OCI-LY7 (cell line): ENCODE measurements at regions not wholly inside any gene's neighbourhood (a gene's known extent, or its start where the extent isn't known, plus 50 kb on each side); places are given as distances from the start of the nearest gene placed in this dataset.

Experiments
- BruUV-seq: library from RNA; stranded (reverse); fragments of 400-500 nt; replicated peaks from 2 replicates; lab custom pipeline; 2021; lab: Mats Ljungman, UMichigan
- CTCF ChIA-PET: fragments of 300-600 bp; sonication (Branson Sonifier 250); formaldehyde crosslinking; loops from one replicate; lab custom pipeline; 2022; ENCODE audit warnings: antibody characterized with exemption; ENCODE audit not compliant: unreplicated experiment; lab: Charles Lee
- POLR2A ChIA-PET: fragments of 300-600 bp; sonication (Branson Sonifier 250); formaldehyde crosslinking; loops from one replicate; lab custom pipeline; 2022; ENCODE audit warnings: antibody characterized with exemption; lab: Charles Lee
- DNase-seq: peaks from one replicate; pipeline ENCODE4 v3.0.0-alpha.2; 2015; ENCODE audit warnings: low spot score
- H2AFZ ChIP-seq: fragments of 200-600 bp; sonication (generic), shearing (Covaris generic); 2 replicates; pipeline ENCODE4 v1.6.1; 2014; ENCODE audit warnings: mild to moderate bottlenecking, antibody characterized with exemption, low read length, moderate library complexity
- H3K27ac ChIP-seq: fragments of 200-600 bp; sonication (generic); 2 replicates; pipeline ENCODE4 v1.5.1; 2014; ENCODE audit warnings: mixed run types, low read depth, mild to moderate bottlenecking, moderate library complexity, low read length, inconsistent platforms; ENCODE audit not compliant: poor library complexity, severe bottlenecking
- H3K36me3 ChIP-seq: fragments of 200-600 bp; sonication (generic); 2 replicates; pipeline ENCODE4 v1.6.1; 2014; ENCODE audit warnings: mild to moderate bottlenecking, antibody characterized with exemption, low read length, moderate library complexity, mixed read lengths; ENCODE audit not compliant: insufficient read depth
- H3K4me1 ChIP-seq: fragments of 200-600 bp; sonication (generic); 2 replicates; pipeline ENCODE4 v1.5.1; 2014; ENCODE audit warnings: mild to moderate bottlenecking, low read length; ENCODE audit not compliant: insufficient read depth, poor library complexity, severe bottlenecking
- H3K4me2 ChIP-seq: fragments of 200-600 bp; sonication (generic); 2 replicates; pipeline ENCODE4 v1.6.1; 2014; ENCODE audit warnings: mild to moderate bottlenecking, low read length
- H3K4me3 ChIP-seq: fragments of 200-600 bp; sonication (generic); 2 replicates; pipeline ENCODE4 v1.5.1; 2014; ENCODE audit warnings: mild to moderate bottlenecking, low read depth, low read length; ENCODE audit not compliant: poor library complexity, severe bottlenecking
- H3K79me2 ChIP-seq: fragments of 200-600 bp; sonication (generic); 2 replicates; pipeline ENCODE4 v1.6.1; 2016; ENCODE audit warnings: low read depth, mild to moderate bottlenecking, low read length, moderate library complexity, mixed read lengths; ENCODE audit not compliant: insufficient read depth
- H3K9me2 ChIP-seq: fragments of 200-600 bp; sonication (generic); 2 replicates; pipeline ENCODE4 v1.6.1; 2016; ENCODE audit warnings: mild to moderate bottlenecking, low read length, mixed read lengths; ENCODE audit not compliant: insufficient read depth
- H3K9me3 ChIP-seq: fragments of 200-600 bp; sonication (generic); 2 replicates; pipeline ENCODE4 v1.6.1; 2014; ENCODE audit warnings: mild to moderate bottlenecking, mixed run types, low read length, mixed read lengths
- H4K20me1 ChIP-seq: fragments of 200-600 bp; sonication (generic); 2 replicates; pipeline ENCODE4 v1.6.1; 2014; ENCODE audit warnings: mild to moderate bottlenecking, antibody characterized with exemption, low read length, moderate library complexity, mixed read lengths; ENCODE audit not compliant: insufficient read depth
- EZH2phosphoT487 ChIP-seq: fragments of 200-600 bp; sonication (generic); IDR thresholded peaks from 2 replicates; pipeline ENCODE4 v1.6.1; 2018; ENCODE audit warnings: low read depth, borderline replicate concordance, mild to moderate bottlenecking, mixed run types, antibody characterized with exemption, low read length, moderate library complexity, mixed read lengths
- intact Hi-C: fragments of 100-400 bp; cut with micrococcal nuclease; formaldehyde crosslinking; loops from one replicate; pipeline ENCODE4 v1.10.0; 2022; ENCODE audit not compliant: unreplicated experiment
- TF ChIP-seq, protein P1 (sequence below): fragments of 200-600 bp; sonication (generic); conservative IDR thresholded peaks from 2 replicates; pipeline ENCODE4 v1.5.1; 2014; ENCODE audit warnings: mild to moderate bottlenecking, antibody characterized with exemption, low read length, moderate library complexity, mixed read lengths

GRCh38 chr2:240310201-240310600 lies 125.3 kb upstream of the GPC1 start:
- H3K9me2 ChIP-seq = no peaks in the 10 kb centered on the region
- no peak for DNase-seq
- intact Hi-C loops = no loop called here
- H2AFZ ChIP-seq = no peak overlapping the region
- H3K9me3 ChIP-seq = no peaks in the 10 kb centered on the region
- no peaks in the 10 kb centered on the region for H3K79me2 ChIP-seq
- no peaks in the 10 kb centered on the region for H4K20me1 ChIP-seq
- CTCF ChIA-PET = no interaction called here
- no peak overlapping the region for H3K4me2 ChIP-seq
- H3K27ac ChIP-seq = no peak overlapping the region
- POLR2A ChIA-PET = no interaction called here
- no peaks in the 10 kb centered on the region for H3K4me1 ChIP-seq
- BruUV-seq = no TSS peak
- no peaks in the 10 kb centered on the region for H3K36me3 ChIP-seq
- TF ChIP-seq, protein P1, sequence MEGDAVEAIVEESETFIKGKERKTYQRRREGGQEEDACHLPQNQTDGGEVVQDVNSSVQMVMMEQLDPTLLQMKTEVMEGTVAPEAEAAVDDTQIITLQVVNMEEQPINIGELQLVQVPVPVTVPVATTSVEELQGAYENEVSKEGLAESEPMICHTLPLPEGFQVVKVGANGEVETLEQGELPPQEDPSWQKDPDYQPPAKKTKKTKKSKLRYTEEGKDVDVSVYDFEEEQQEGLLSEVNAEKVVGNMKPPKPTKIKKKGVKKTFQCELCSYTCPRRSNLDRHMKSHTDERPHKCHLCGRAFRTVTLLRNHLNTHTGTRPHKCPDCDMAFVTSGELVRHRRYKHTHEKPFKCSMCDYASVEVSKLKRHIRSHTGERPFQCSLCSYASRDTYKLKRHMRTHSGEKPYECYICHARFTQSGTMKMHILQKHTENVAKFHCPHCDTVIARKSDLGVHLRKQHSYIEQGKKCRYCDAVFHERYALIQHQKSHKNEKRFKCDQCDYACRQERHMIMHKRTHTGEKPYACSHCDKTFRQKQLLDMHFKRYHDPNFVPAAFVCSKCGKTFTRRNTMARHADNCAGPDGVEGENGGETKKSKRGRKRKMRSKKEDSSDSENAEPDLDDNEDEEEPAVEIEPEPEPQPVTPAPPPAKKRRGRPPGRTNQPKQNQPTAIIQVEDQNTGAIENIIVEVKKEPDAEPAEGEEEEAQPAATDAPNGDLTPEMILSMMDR = no peak
- no peak for TF ChIP-seq EZH2phosphoT487
- H3K4me3 ChIP-seq = no peak overlapping the region

DNA sequence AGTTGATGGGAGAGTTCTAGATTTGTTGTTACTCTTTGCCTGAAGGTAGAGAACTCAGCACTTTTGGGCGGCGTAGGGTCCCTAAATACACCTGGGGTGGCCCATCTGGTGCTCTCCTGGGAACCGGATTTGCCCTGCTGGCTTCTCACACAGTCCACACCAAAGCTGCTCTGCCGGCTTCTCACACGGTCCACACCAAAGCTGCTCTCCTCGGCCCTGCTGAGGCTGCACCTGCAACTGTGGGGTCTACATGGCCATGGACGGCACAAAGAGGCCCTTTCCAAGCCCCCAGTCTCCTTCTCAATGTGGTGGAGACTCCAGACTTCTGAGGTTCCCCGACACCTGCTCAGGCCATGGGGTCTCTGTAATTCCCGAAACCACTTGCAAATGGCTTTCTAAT lies 124.8 kb upstream of the GPC1 start:
- H3K9me2 ChIP-seq = no peaks in the 10 kb centered on the region
- H3K36me3 ChIP-seq = no peaks in the 10 kb centered on the region
- intact Hi-C loops = no loop called here
- no peaks in the 10 kb centered on the region for H3K9me3 ChIP-seq
- no peaks in the 10 kb centered on the region for H3K4me1 ChIP-seq
- CTCF ChIA-PET = no interaction called here
- POLR2A ChIA-PET = no interaction called here
- no TSS peak for BruUV-seq
- H3K27ac ChIP-seq = no peak overlapping the region
- no peak overlapping the region for H3K4me3 ChIP-seq
- no peak overlapping the region for H2AFZ ChIP-seq
- no peak for DNase-seq
- no peak overlapping the region for H3K4me2 ChIP-seq
- TF ChIP-seq, protein P1 = no peak
- no peak for TF ChIP-seq EZH2phosphoT487
- H4K20me1 ChIP-seq = no peaks in the 10 kb centered on the region
- no peaks in the 10 kb centered on the region for H3K79me2 ChIP-seq

- Histone ChIP-seq H3K4me3 (no peak overlapping the region), H2AFZ (no peak overlapping the region), H3K36me3 (no peaks in the 10 kb centered on the region), H3K4me1 (no peaks in the 10 kb centered on the region), H3K4me2 (no peak overlapping the region), H3K9me2 (no peaks in the 10 kb centered on the region), H4K20me1 (no peaks in the 10 kb centered on the region), H3K9me3 (no peaks in the 10 kb centered on the region), H3K79me2 (no peaks in the 10 kb centered on the region), H3K27ac (no peak overlapping the region)
- BruUV-seq = no TSS peak
- no peak for DNase-seq
- intact Hi-C loops = no loop called here
- ChIA-PET POLR2A (no interaction called here), CTCF (no interaction called here)
- TF ChIP-seq, protein P1 = no peak
- TF ChIP-seq EZH2phosphoT487 = no peak
These were observed 123.6 kb upstream of the GPC1 start for GRCh38 chr2:240311821-240312220.
